Neural crest cell (in vitro differentiated cells): ENCODE measurements at regions not wholly inside any gene's neighbourhood (a gene's known extent, or its start where the extent isn't known, plus 50 kb on each side); places are given as distances from the start of the nearest gene placed in this dataset.

Source experiments
- DNase-seq: peaks from one replicate; pipeline ENCODE4 v3.0.0; 2021; ENCODE audit warnings: low read depth, mixed read lengths, low spot score
- H3K27ac Mint-ChIP-seq: one replicate; pipeline ENCODE4 v1.8.0; 2021; ENCODE audit warnings: mild to moderate bottlenecking, mixed read lengths; ENCODE audit not compliant: unreplicated experiment
- H3K27me3 Mint-ChIP-seq: 2 replicates; pipeline ENCODE4 v1.8.0; 2021; ENCODE audit warnings: low read depth, mild to moderate bottlenecking, mixed read lengths
- H3K36me3 Mint-ChIP-seq: 2 replicates; pipeline ENCODE4 v1.8.0; 2021; ENCODE audit warnings: low read depth, mild to moderate bottlenecking, mixed read lengths
- H3K4me1 Mint-ChIP-seq: 2 replicates; pipeline ENCODE4 v1.8.0; 2021; ENCODE audit warnings: mixed read lengths
- H3K4me3 Mint-ChIP-seq: one replicate; pipeline ENCODE4 v1.8.0; 2021; ENCODE audit warnings: mild to moderate bottlenecking, mixed read lengths
- H3K9me3 Mint-ChIP-seq: 2 replicates; pipeline ENCODE4 v1.8.0; 2021; ENCODE audit warnings: mixed read lengths
- TF ChIP-seq, protein P1 (sequence below): fragments of 200-600 bp; sonication (generic); conservative IDR thresholded peaks from 2 replicates; pipeline ENCODE4 v1.5.0; 2021; ENCODE audit warnings: antibody characterized with exemption, mild to moderate bottlenecking

GRCh38 chr1:22238356-22239224, 95.7 kb upstream of the WNT4 start:
- Mint-ChIP-seq H3K9me3 (no peaks in the 10 kb centered on the region), H3K36me3 (no peaks in the 10 kb centered on the region), H3K27me3 (peaks cover 23% of the 10 kb centered on the region), H3K4me1 (no peaks in the 10 kb centered on the region), H3K27ac (no peak overlapping the region), H3K4me3 (no peak overlapping the region)
- TF ChIP-seq, protein P1, sequence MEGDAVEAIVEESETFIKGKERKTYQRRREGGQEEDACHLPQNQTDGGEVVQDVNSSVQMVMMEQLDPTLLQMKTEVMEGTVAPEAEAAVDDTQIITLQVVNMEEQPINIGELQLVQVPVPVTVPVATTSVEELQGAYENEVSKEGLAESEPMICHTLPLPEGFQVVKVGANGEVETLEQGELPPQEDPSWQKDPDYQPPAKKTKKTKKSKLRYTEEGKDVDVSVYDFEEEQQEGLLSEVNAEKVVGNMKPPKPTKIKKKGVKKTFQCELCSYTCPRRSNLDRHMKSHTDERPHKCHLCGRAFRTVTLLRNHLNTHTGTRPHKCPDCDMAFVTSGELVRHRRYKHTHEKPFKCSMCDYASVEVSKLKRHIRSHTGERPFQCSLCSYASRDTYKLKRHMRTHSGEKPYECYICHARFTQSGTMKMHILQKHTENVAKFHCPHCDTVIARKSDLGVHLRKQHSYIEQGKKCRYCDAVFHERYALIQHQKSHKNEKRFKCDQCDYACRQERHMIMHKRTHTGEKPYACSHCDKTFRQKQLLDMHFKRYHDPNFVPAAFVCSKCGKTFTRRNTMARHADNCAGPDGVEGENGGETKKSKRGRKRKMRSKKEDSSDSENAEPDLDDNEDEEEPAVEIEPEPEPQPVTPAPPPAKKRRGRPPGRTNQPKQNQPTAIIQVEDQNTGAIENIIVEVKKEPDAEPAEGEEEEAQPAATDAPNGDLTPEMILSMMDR: no peak
- DNase-seq: no peak

GRCh38 chr1:22239378-22239777, 96.5 kb upstream of the WNT4 start:
- no peaks in the 10 kb centered on the region for H3K9me3 Mint-ChIP-seq
- DNase-seq: no peak
- peaks cover 20% of the 10 kb centered on the region for H3K27me3 Mint-ChIP-seq
- H3K4me3 Mint-ChIP-seq: no peak overlapping the region
- H3K36me3 Mint-ChIP-seq: no peaks in the 10 kb centered on the region
- H3K4me1 Mint-ChIP-seq: no peaks in the 10 kb centered on the region
- no peak overlapping the region for H3K27ac Mint-ChIP-seq
- TF ChIP-seq, protein P1: no peak

DNA sequence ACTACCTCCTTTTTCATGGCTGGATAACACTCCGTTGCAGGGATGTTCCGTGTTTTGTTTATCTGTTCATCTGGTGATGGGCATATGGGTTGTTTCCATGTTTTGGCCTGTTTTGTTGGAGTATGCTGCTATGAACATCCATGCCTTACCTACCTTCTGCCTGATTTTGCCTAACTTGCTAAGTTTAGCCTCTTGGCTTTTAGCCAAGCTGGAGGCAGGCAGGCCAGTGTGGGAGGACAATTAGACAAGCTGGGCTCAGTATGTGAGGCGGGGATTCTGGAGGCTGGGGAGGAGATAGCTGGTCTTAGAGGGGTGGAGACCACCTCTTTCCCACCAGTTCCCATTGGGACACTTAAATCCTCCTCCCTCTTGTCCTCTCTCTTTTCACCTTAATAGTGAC, 98.4 kb upstream of the WNT4 start:
- DNase-seq: no peak
- peak overlapping the region; percentile 74 for H3K27ac Mint-ChIP-seq
- H3K36me3 Mint-ChIP-seq: no peaks in the 10 kb centered on the region
- H3K4me1 Mint-ChIP-seq: peaks cover 8% of the 10 kb centered on the region
- H3K9me3 Mint-ChIP-seq: no peaks in the 10 kb centered on the region
- TF ChIP-seq, protein P1: no peak
- H3K27me3 Mint-ChIP-seq: peaks cover 15% of the 10 kb centered on the region
- H3K4me3 Mint-ChIP-seq: no peak overlapping the region

- no peaks in the 10 kb centered on the region for H3K9me3 Mint-ChIP-seq
- peaks cover 18% of the 10 kb centered on the region for H3K27me3 Mint-ChIP-seq
- H3K4me1 Mint-ChIP-seq: peaks cover 13% of the 10 kb centered on the region
- TF ChIP-seq, protein P1: no peak
- no peak for DNase-seq
- no peak overlapping the region for H3K4me3 Mint-ChIP-seq
- no peaks in the 10 kb centered on the region for H3K36me3 Mint-ChIP-seq
- no peak overlapping the region for H3K27ac Mint-ChIP-seq
These were observed 98.9 kb upstream of the WNT4 start for GRCh38 chr1:22241811-22242210.

- H3K4me3 Mint-ChIP-seq: no peak overlapping the region
- no peak for DNase-seq
- H3K27me3 Mint-ChIP-seq: peaks cover 29% of the 10 kb centered on the region
- H3K36me3 Mint-ChIP-seq: no peaks in the 10 kb centered on the region
- peaks cover 13% of the 10 kb centered on the region for H3K4me1 Mint-ChIP-seq
- TF ChIP-seq, protein P1: no peak
- no peaks in the 10 kb centered on the region for H3K9me3 Mint-ChIP-seq
- no peak overlapping the region for H3K27ac Mint-ChIP-seq
These were observed 102.3 kb upstream of the WNT4 start for GRCh38 chr1:22245100-22245650.
